ENCODE measurements at regions not wholly inside any gene's neighbourhood (a gene's known extent, or its start where the extent isn't known, plus 50 kb on each side); places are given as distances from the start of the nearest gene placed in this dataset.

DNA sequence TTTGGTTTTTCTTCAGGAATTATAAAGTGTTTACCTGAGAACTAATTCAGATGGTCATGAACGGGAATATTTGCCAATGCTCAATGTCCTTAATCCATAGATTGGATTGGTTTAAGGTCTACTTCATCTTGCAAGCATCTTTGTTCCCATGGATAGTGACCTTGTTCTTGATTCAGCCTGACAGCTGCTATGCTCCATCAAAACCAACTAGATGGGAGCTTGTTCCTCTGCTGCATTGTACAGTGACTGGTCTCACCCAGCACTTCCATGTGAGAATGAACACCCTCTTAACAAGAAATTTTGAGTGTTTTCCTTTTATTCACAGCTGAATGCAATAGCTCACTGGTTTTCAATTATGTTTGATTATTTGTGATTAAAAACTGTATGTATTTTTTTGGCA is 312.6 kb upstream of the ACTBL2 start:
- TF ChIP-seq, protein P1, sequence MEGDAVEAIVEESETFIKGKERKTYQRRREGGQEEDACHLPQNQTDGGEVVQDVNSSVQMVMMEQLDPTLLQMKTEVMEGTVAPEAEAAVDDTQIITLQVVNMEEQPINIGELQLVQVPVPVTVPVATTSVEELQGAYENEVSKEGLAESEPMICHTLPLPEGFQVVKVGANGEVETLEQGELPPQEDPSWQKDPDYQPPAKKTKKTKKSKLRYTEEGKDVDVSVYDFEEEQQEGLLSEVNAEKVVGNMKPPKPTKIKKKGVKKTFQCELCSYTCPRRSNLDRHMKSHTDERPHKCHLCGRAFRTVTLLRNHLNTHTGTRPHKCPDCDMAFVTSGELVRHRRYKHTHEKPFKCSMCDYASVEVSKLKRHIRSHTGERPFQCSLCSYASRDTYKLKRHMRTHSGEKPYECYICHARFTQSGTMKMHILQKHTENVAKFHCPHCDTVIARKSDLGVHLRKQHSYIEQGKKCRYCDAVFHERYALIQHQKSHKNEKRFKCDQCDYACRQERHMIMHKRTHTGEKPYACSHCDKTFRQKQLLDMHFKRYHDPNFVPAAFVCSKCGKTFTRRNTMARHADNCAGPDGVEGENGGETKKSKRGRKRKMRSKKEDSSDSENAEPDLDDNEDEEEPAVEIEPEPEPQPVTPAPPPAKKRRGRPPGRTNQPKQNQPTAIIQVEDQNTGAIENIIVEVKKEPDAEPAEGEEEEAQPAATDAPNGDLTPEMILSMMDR (IDR thresholded peaks at IDR 0.05; ENCODE audit: low read length): no peak
- TF ChIP-seq EZH2phosphoT487 (IDR thresholded peaks at IDR 0.05; ENCODE audit: low read length) (no peak), EZH2 (optimal IDR thresholded peaks at IDR 0.05; ENCODE audit: low read depth, low read length) (no peak)

Data from MM.1S (cell line).